ENCODE measurements at regions not wholly inside any gene's neighbourhood (a gene's known extent, or its start where the extent isn't known, plus 50 kb on each side); places are given as distances from the start of the nearest gene placed in this dataset.
A peak's percentile ranks its signal among the peaks of the same experiment; 100 is the strongest.

DNA sequence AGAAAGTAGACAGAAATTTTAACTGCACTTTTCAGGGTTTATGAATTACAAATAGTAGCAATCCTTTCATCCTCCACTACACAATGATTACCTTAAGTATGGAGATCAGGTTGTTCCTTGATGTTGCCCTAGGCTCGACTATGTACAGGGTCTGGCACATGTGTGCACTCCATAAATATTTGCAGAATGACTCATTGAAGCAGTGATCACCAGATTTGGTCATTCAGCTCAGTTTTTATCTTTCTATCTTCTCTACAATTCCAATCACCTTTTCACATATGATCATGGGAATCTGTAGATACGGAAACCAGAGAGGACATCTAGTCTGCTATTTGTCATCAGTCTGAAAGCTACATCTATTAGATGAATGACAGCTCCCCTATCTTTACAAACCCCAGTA, 171.7 kb upstream of the HCCS start:
- Histone ChIP-seq H4K8ac (ENCODE audit: low read depth in 2 of 2, low read length in 2 of 2) (no peak overlapping the region), H2AFZ (replicated peaks; ENCODE audit: low read length, poor library complexity) (no peak overlapping the region), H2BK20ac (ENCODE audit: low read depth, low read length) (no peak overlapping the region), H3K79me1 (ENCODE audit: low read depth in 1 of 2, low read length in 2 of 2) (no peaks in the 10 kb centered on the region), H3K56ac (ENCODE audit: extremely low read depth, insufficient read depth, low read length) (no peak overlapping the region), H3K18ac (ENCODE audit: low read depth, low read length) (no peak overlapping the region), H3K23ac (ENCODE audit: low read depth, low read length) (no peak overlapping the region), H3K4me3 (ENCODE audit: insufficient read depth, low read depth, low read length) (no peak overlapping the region), H3K9ac (ENCODE audit: low read depth, low read length) (no peak overlapping the region), H3K27me3 (ENCODE audit: control insufficient read depth, insufficient read depth, low read length) (no peaks in the 10 kb centered on the region), H3K4me1 (ENCODE audit: control insufficient read depth, insufficient read depth, low read length) (0 out of 2 replicates have a peak, but pooled peaks cover 2% of the 10 kb centered on the region), H2AK9ac (replicated peaks; ENCODE audit: low read depth, low read length, poor library complexity) (no peak overlapping the region), H4K20me1 (ENCODE audit: insufficient read depth, low read length) (no peaks in the 10 kb centered on the region), H3K9me3 (ENCODE audit: control insufficient read depth, insufficient read depth, low read length) (no peaks in the 10 kb centered on the region), H4K5ac (ENCODE audit: low read depth, low read length) (no peak overlapping the region), H2BK120ac (ENCODE audit: low read depth, low read length) (no peak overlapping the region), H2AK5ac (ENCODE audit: low read depth, low read length) (no peak overlapping the region), H3K9me1 (ENCODE audit: insufficient read depth, low read length) (no peaks in the 10 kb centered on the region), H3K27ac (ENCODE audit: insufficient read depth, low read length) (no peak overlapping the region), H2BK5ac (ENCODE audit: low read depth, low read length, poor library complexity, severe bottlenecking) (no peak overlapping the region), H3K36me3 (ENCODE audit: control insufficient read depth, insufficient read depth, low read length) (no peaks in the 10 kb centered on the region), H4K91ac (ENCODE audit: insufficient read depth, low read depth, low read length) (no peak overlapping the region), H3K4ac (ENCODE audit: low read depth, low read length) (no peak overlapping the region), H3K14ac (replicated peaks; ENCODE audit: low read depth, low read length) (no peak overlapping the region), H2BK15ac (ENCODE audit: low read depth, low read length) (no peak overlapping the region), H3K4me2 (ENCODE audit: low read depth, low read length) (no peak overlapping the region)
- no peak for ATAC-seq (ENCODE audit: low read depth)
- CTCF ChIA-PET, result interaction anchor here (0.6 kb wide), 1 partner anchor 56 kb away, joined by 5 read pairs; no protein-coding TSS in a partner anchor
- TF ChIP-seq POLR2A (IDR thresholded peaks at IDR 0.05; ENCODE audit: low read depth, low read length), result no peak
- TF ChIP-seq BHLHE40 (IDR thresholded peaks at IDR 0.05; ENCODE audit: low read depth, low read length), result no peak
- TF ChIP-seq NFE2L2 (IDR thresholded peaks at IDR 0.05; ENCODE audit: low read depth, low read length), result no peak
- no peak for TF ChIP-seq MXI1 (IDR thresholded peaks at IDR 0.05; ENCODE audit: borderline replicate concordance, low read depth, low read length)
- TF ChIP-seq, protein P1, sequence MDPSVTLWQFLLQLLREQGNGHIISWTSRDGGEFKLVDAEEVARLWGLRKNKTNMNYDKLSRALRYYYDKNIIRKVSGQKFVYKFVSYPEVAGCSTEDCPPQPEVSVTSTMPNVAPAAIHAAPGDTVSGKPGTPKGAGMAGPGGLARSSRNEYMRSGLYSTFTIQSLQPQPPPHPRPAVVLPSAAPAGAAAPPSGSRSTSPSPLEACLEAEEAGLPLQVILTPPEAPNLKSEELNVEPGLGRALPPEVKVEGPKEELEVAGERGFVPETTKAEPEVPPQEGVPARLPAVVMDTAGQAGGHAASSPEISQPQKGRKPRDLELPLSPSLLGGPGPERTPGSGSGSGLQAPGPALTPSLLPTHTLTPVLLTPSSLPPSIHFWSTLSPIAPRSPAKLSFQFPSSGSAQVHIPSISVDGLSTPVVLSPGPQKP (IDR thresholded peaks at IDR 0.05; ENCODE audit: borderline replicate concordance, low read depth, low read length), result no peak
- in situ Hi-C loops (cut with MboI; ENCODE audit: low sequenced_read_pairs) (no loop called here), dilution Hi-C loops (cut with HindIII; ENCODE audit: low sequenced_read_pairs, unreplicated experiment) (no loop called here), intact Hi-C loops (cut with micrococcal nuclease) (no loop called here)
- POLR2A ChIA-PET (ENCODE audit: unreplicated experiment), result no interaction called here
- peak; percentile 16 for DNase-seq
- no CpG with 5 or more reads among the region's 2 CpGs for WGBS, 2 experiments (ENCODE audit: extremely low coverage in 2 of 2, insufficient read length in 1 of 2)
- BruUV-seq (replicated peaks), result no TSS peak
